Mucosa of rectum (tissue), 2 donors: ENCODE measurements at regions not wholly inside any gene's neighbourhood (a gene's known extent, or its start where the extent isn't known, plus 50 kb on each side); places are given as distances from the start of the nearest gene placed in this dataset.
"Not testable (repeated sequence)": the region's sequence is repeated elsewhere in the genome, so short reads cannot be mapped to it uniquely, and the experiment has no call there.

Experiments used
- H3K27ac ChIP-seq, 2 donors: one replicate each; pipeline ENCODE4 v1.7.0; 2013; ENCODE audit warnings: inconsistent platforms in 2 of 2, low read depth in 2 of 2, low read length in 2 of 2
- H3K27me3 ChIP-seq, 2 donors: one replicate each; pipeline ENCODE4 v1.7.0; 2013; ENCODE audit warnings: low read length in 2 of 2; ENCODE audit not compliant: control insufficient read depth in 2 of 2, insufficient read depth in 2 of 2
- H3K36me3 ChIP-seq, 2 donors: one replicate each; pipeline ENCODE4 v1.7.0; 2013; ENCODE audit warnings: low read length in 2 of 2; ENCODE audit not compliant: control insufficient read depth in 2 of 2, insufficient read depth in 2 of 2
- H3K4me1 ChIP-seq, 2 donors: one replicate each; pipeline ENCODE4 v1.7.0; 2013; ENCODE audit warnings: low read length in 2 of 2, mild to moderate bottlenecking in 1 of 2; ENCODE audit not compliant: control insufficient read depth in 2 of 2, insufficient read depth in 2 of 2
- H3K4me3 ChIP-seq, 2 donors: one replicate each; pipeline ENCODE4 v1.7.0; 2013; ENCODE audit warnings: low read length in 2 of 2
- H3K9ac ChIP-seq, 2 donors: one replicate each; pipeline ENCODE4 v1.7.0; 2013; ENCODE audit warnings: low read length in 2 of 2, low read depth in 1 of 2, mild to moderate bottlenecking in 1 of 2
- H3K9me3 ChIP-seq, 2 donors: one replicate each; pipeline ENCODE4 v1.7.0; 2013; ENCODE audit warnings: low read length in 2 of 2; ENCODE audit not compliant: control insufficient read depth in 2 of 2
- donor health status: healthy.
- donor health status: Normal muscosa, but diverticular disease.

DNA sequence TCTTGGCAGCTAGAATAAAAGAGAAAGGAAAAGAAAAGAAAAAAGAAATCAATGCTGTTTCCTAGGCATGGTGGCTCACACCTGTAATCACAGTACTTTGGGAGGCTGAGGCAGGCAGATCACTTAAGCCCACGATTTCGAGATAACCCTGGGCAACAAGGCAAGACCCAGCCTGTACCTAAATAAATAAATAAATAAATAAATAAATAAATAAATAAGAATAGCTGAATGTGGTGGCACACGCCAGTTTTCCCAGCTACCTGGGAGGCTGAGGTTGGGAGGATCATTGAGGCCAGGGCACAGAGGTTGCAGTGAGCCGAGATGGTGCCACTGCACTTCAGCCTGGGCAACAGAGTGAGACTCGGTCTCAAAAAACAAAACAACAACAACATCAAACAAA, 705.0 kb upstream of the SEMA3D start:
- not testable (repeated sequence) for H3K4me1 ChIP-seq, H3K36me3 ChIP-seq, H3K9me3 ChIP-seq, H3K9ac ChIP-seq, H3K27me3 ChIP-seq, H3K4me3 ChIP-seq, H3K27ac ChIP-seq

DNA sequence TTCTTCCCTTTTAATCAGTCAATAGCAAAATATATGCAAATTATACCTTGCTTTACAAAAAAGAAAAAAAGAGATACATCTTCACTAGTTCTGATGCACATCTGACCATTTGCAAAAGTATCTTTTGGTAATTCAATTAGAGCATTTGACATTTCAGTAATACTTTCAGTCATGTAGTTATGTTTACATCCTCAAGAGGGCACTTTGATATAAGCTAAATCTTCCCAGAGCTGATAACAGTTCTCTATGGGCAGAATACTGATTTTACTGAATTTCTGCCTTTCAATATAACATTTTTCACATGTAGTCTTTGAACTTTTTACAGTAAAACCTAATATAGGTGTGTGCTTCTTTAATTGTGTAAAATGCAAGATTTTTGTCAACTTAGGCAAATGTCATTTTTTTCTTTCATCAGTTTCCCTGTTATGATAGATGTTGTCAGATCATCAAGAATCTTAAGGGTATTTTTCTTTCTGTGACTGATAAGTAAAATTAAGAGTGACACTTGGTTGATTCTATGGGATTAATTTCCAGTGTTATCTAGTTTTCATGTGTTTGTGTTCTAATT, 703.5 kb upstream of the SEMA3D start:
- Histone ChIP-seq H3K27me3 (no peaks in the 10 kb centered on the region), H3K4me1 (no peaks in the 10 kb centered on the region), H3K27ac (no peak overlapping the region), H3K9me3 (no peaks in the 10 kb centered on the region), H3K4me3 (no peak overlapping the region), H3K9ac (no peak overlapping the region), H3K36me3 (no peaks in the 10 kb centered on the region)

- H3K27me3 ChIP-seq, result no peaks in the 10 kb centered on the region
- H3K36me3 ChIP-seq, result no peaks in the 10 kb centered on the region
- no peak overlapping the region for H3K4me3 ChIP-seq
- H3K9ac ChIP-seq, result no peak overlapping the region
- no peaks in the 10 kb centered on the region for H3K9me3 ChIP-seq
- no peak overlapping the region for H3K27ac ChIP-seq
- no peaks in the 10 kb centered on the region for H3K4me1 ChIP-seq
These were observed 700.3 kb upstream of the SEMA3D start for GRCh38 chr7:85887133-85887532.

- H3K4me3 ChIP-seq, result no peak overlapping the region
These were observed 695.5 kb upstream of the SEMA3D start for GRCh38 chr7:85882335-85882734.

DNA sequence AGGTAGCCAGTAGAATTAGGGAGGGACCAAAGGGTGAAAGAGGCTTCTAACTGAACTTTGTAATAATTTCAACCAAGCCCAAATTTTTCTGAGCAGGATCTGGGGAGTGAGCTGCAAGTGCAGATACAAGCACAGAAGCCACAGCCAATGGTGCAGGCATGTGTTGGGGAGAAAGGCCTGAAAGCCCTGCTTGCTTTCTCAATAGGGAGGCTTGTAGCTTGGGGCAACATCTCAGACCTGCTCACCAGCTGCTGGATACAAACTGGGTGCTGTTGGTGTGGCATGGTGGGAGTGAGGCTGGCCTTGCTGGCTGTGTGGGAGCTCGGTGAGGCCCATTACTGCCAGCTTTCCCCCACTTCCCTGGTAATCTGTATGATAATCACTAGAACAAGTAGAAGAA, 688.5 kb upstream of the SEMA3D start:
- H3K4me3 ChIP-seq, result no peak overlapping the region
- H3K27me3 ChIP-seq, result no peaks in the 10 kb centered on the region
- no peak overlapping the region for H3K9ac ChIP-seq
- no peaks in the 10 kb centered on the region for H3K9me3 ChIP-seq
- H3K36me3 ChIP-seq, result no peaks in the 10 kb centered on the region
- no peaks in the 10 kb centered on the region for H3K4me1 ChIP-seq
- no peak overlapping the region for H3K27ac ChIP-seq

More at GRCh38 chr7:85882335-85882734, 695.5 kb upstream of the SEMA3D start:
- H3K36me3 ChIP-seq, result no peaks in the 10 kb centered on the region
- no peak overlapping the region for H3K27ac ChIP-seq
- H3K4me1 ChIP-seq, result no peaks in the 10 kb centered on the region
- no peak overlapping the region for H3K9ac ChIP-seq
- H3K27me3 ChIP-seq, result no peaks in the 10 kb centered on the region
- no peaks in the 10 kb centered on the region for H3K9me3 ChIP-seq

DNA sequence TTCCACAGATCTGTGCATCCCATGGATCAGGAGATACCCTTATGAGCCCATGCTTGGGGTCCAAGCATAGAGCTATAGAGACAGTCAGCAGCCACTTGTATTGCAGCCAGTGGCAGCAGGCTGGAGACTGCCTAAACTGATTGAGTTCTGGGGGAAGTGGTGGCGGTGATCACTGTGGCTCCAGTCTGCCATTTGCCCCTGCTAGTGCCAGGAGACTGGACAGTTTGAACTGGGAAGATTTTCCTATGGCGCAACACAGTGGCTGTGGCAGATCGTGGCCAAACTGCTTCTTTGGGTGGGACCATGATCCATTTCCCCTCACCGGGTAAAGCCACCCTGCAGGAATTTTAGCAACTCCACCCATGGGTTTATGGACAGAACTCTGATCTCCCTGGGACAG, 679.7 kb upstream of the SEMA3D start:
- H3K4me3 ChIP-seq, result no peak overlapping the region
- no peaks in the 10 kb centered on the region for H3K27me3 ChIP-seq
- H3K27ac ChIP-seq, result no peak overlapping the region
- no peak overlapping the region for H3K9ac ChIP-seq
- no peaks in the 10 kb centered on the region for H3K9me3 ChIP-seq
- no peaks in the 10 kb centered on the region for H3K4me1 ChIP-seq
- no peaks in the 10 kb centered on the region for H3K36me3 ChIP-seq

DNA sequence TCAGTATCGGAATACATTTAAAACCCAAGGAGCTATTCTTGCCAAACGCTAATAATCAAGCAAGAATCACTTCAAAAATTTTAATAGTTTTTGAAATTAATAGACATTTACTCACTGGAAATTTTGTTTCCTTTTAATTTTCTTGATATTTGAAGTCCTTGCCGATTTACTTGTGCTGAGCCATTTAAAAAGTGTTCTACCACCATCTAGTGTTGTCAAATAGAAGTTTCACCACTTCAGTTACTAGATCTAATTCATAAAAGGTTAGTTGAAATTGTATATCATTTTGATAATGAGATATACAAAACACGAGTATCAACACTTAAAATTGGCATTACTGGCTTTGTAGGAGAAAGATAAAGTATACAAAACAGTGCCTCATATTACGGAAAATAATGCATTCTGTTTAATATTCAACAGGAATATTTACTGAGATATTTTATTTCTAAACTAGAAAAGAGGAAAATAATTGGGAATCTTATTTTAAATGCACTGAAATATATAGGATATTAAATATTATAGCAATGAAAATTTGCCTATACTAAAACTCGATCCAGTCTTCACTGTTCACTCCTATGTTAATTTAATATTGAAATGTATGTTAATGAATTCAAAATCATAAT, 664.8 kb upstream of the SEMA3D start:
- no peak overlapping the region for H3K9ac ChIP-seq
- H3K4me1 ChIP-seq, result no peaks in the 10 kb centered on the region
- no peak overlapping the region for H3K27ac ChIP-seq
- no peak overlapping the region for H3K4me3 ChIP-seq
- no peaks in the 10 kb centered on the region for H3K27me3 ChIP-seq
- no peaks in the 10 kb centered on the region for H3K36me3 ChIP-seq
- H3K9me3 ChIP-seq, result no peaks in the 10 kb centered on the region

DNA sequence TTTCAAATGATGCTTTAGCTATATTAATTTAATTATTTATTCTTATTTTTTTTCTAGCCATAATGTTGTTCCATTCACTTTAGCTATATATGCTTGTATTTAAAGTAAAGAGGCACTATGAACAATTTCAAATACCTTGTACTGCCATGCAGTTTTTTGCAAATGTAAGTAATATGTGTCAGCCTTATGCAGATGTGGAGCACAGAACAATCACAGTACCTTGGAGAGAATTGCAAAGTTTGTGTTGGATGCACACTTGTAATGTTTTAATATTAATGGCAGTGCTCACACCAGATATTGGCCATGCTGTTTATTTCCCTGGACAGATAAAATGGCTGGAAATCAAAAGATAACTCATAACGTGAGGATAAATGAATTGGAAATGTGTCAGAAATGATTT, 663.5 kb upstream of the SEMA3D start:
- H3K27me3 ChIP-seq, result no peaks in the 10 kb centered on the region
- no peaks in the 10 kb centered on the region for H3K36me3 ChIP-seq
- H3K4me1 ChIP-seq, result no peaks in the 10 kb centered on the region
- H3K9ac ChIP-seq, result no peak overlapping the region
- no peak overlapping the region for H3K27ac ChIP-seq
- no peaks in the 10 kb centered on the region for H3K9me3 ChIP-seq
- no peak overlapping the region for H3K4me3 ChIP-seq

DNA sequence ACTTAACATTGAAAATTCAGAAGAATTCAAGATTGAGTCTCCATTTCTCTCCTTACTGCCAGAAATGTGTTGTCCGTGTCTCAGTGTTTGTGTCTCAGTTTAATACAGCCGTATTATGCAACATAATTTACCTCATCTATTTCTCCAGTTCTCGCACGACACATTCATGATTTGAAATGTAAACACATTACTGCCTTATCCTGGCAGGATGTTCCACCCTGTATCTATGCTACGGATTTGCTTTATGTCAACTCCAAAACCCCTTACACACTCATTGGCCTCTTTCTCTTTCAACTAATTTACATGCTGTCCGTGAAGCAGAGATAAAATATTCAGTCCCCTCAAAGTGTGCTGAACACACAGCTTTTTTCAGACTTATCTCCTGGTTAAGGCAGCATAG, 653.7 kb upstream of the SEMA3D start:
- H3K9ac ChIP-seq, result no peak overlapping the region
- no peaks in the 10 kb centered on the region for H3K27me3 ChIP-seq
- no peak overlapping the region for H3K27ac ChIP-seq
- no peaks in the 10 kb centered on the region for H3K9me3 ChIP-seq
- no peaks in the 10 kb centered on the region for H3K36me3 ChIP-seq
- no peaks in the 10 kb centered on the region for H3K4me1 ChIP-seq
- H3K4me3 ChIP-seq, result no peak overlapping the region

DNA sequence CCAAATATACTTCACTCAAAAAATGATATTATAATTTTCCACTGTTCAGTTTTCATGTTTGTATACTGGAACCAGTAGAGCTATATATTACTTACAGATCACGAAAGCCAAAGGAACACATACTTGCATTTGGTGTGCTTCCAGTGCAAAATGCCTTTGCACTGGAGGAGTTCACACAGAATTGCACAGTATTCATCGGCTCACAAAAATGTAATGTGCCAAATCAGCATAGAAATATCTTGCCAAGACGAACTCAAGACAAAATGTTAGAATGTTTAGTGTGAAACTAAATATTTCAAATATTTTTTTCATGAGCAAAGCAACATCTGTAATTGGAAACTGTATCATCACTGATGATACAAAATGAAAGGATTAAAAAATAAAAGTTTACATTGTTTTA, 646.2 kb upstream of the SEMA3D start:
- no peak overlapping the region for H3K4me3 ChIP-seq
- H3K9me3 ChIP-seq, result no peaks in the 10 kb centered on the region
- no peak overlapping the region for H3K27ac ChIP-seq
- H3K9ac ChIP-seq, result no peak overlapping the region
- H3K27me3 ChIP-seq, result no peaks in the 10 kb centered on the region
- H3K36me3 ChIP-seq, result no peaks in the 10 kb centered on the region
- no peaks in the 10 kb centered on the region for H3K4me1 ChIP-seq

- Histone ChIP-seq H3K27me3 (no peaks in the 10 kb centered on the region), H3K27ac (no peak overlapping the region), H3K9ac (no peak overlapping the region), H3K4me1 (no peaks in the 10 kb centered on the region), H3K4me3 (no peak overlapping the region), H3K36me3 (no peaks in the 10 kb centered on the region), H3K9me3 (no peaks in the 10 kb centered on the region)
These were observed 644.1 kb upstream of the SEMA3D start for GRCh38 chr7:85830982-85831381.
